Posterior cingulate gyrus (tissue), 11 donors: ENCODE measurements at regions not wholly inside any gene's neighbourhood (a gene's known extent, or its start where the extent isn't known, plus 50 kb on each side); places are given as distances from the start of the nearest gene placed in this dataset.
A peak's percentile ranks its signal among the peaks of the same experiment; 100 is the strongest.
"Not testable (repeated sequence)": the region's sequence is repeated elsewhere in the genome, so short reads cannot be mapped to it uniquely, and the experiment has no call there.

Experiments
- DNase-seq, 10 donors: peaks; one replicate each; pipeline versions ENCODE4 v3.0.0 to v3.0.0-alpha.2; 2020 to 2021; ENCODE audit warnings: mixed read lengths in 3 of 10
- intact Hi-C: fragments of 100-400 bp; cut with DNase I; formaldehyde crosslinking; loops from one replicate; pipeline ENCODE4 v1.15.1; 2023

GRCh38 chr16:86877835-86878234 lies 299.5 kb downstream of the FOXL1 start:
- DNase-seq: no peak
- intact Hi-C loops: no loop called here

GRCh38 chr16:86878236-86879080 lies 300.1 kb downstream of the FOXL1 start:
- no peak for DNase-seq
- intact Hi-C loops: no loop called here

- no peak for DNase-seq
- intact Hi-C loops: no loop called here
Observed at GRCh38 chr16:86879268-86879667, 300.9 kb downstream of the FOXL1 start.

GRCh38 chr16:86880316-86881117 lies 302.2 kb downstream of the FOXL1 start:
- intact Hi-C loops: no loop called here
- DNase-seq: peak in 1 of 10 donors; percentile 41

GRCh38 chr16:86881118-86881510 lies 302.8 kb downstream of the FOXL1 start:
- intact Hi-C loops: no loop called here
- peak in 1 of 10 donors; percentile 68 for DNase-seq

GRCh38 chr16:86881861-86882273 lies 303.5 kb downstream of the FOXL1 start:
- DNase-seq: peak in 2 of 10 donors; percentile 41 to 46
- intact Hi-C loops: no loop called here

- intact Hi-C loops: no loop called here
- DNase-seq: peak; percentile 21 to 94 (median 60)
Observed at GRCh38 chr16:86882586-86883280, 304.4 kb downstream of the FOXL1 start.

GRCh38 chr16:86883583-86884389 lies 305.4 kb downstream of the FOXL1 start:
- peak in 2 of 10 donors; percentile 51 for DNase-seq
- intact Hi-C loops: no loop called here

- DNase-seq: peak in 1 of 10 donors; percentile 32
- intact Hi-C loops: no loop called here
Observed at GRCh38 chr16:86884390-86884650, 306.0 kb downstream of the FOXL1 start.

- DNase-seq: peak in 1 of 10 donors; percentile 20
- intact Hi-C loops: no loop called here
Observed at GRCh38 chr16:86885139-86885538, 306.8 kb downstream of the FOXL1 start.

- DNase-seq: peak in 1 of 10 donors; percentile 8
- intact Hi-C loops: no loop called here
Observed at GRCh38 chr16:86886651-86887050, 308.3 kb downstream of the FOXL1 start.

- intact Hi-C loops: no loop called here
- DNase-seq: peak in 1 of 10 donors; percentile 71
Observed at GRCh38 chr16:86887416-86887815, 309.1 kb downstream of the FOXL1 start.

- intact Hi-C loops: no loop called here
- no peak for DNase-seq
Observed at GRCh38 chr16:86888231-86889053, 310.1 kb downstream of the FOXL1 start.

GRCh38 chr16:86889054-86889366 lies 310.7 kb downstream of the FOXL1 start:
- intact Hi-C loops: not testable (repeated sequence)

GRCh38 chr16:86889974-86890373 lies 311.6 kb downstream of the FOXL1 start:
- intact Hi-C loops: no loop called here
- DNase-seq: no peak

More at GRCh38 chr16:86889054-86889366, 310.7 kb downstream of the FOXL1 start:
- DNase-seq: not testable (repeated sequence)

- intact Hi-C loops: no loop called here
- DNase-seq: no peak
Observed at GRCh38 chr16:86891121-86891520, 312.8 kb downstream of the FOXL1 start.

- DNase-seq: peak in 1 of 10 donors; percentile 53
- intact Hi-C loops: no loop called here
Observed at GRCh38 chr16:86891631-86892030, 313.3 kb downstream of the FOXL1 start.

- DNase-seq: no peak
- intact Hi-C loops: no loop called here
Observed at GRCh38 chr16:86892509-86892908, 314.2 kb downstream of the FOXL1 start.

- no peak for DNase-seq
- intact Hi-C loops: no loop called here
Observed at GRCh38 chr16:86893506-86893905, 315.2 kb downstream of the FOXL1 start.
